Hypothalamus (tissue), 51 donors: ENCODE measurements at regions not wholly inside any gene's neighbourhood (a gene's known extent, or its start where the extent isn't known, plus 50 kb on each side); places are given as distances from the start of the nearest gene placed in this dataset.
"Not testable (repeated sequence)": the region's sequence is repeated elsewhere in the genome, so short reads cannot be mapped to it uniquely, and the experiment has no call there.

Experiments
- DNase-seq, 51 donors: peaks; one replicate each; lab custom pipeline; 2025; lab: John Stamatoyannopoulos, UW

DNA sequence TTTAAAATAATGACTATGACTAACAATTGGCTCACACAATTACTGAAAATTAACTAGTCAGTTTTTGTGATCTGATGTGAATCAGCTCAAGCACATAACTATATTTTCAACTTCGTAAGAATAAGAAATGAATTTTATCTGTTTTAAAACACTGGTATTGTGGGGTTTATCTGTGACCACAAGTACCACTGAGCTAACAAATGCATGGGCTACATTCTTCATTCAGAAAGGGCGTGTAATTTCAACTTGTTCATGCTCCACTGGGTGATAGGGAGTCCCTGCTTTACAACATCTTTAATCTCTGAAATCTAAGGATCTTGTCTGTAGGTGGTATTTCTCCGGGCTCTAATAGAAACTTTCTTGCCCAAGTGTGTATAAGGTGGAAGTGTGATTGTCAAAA, 1311.5 kb upstream of the GJE1 start:
- no peak for DNase-seq

DNA sequence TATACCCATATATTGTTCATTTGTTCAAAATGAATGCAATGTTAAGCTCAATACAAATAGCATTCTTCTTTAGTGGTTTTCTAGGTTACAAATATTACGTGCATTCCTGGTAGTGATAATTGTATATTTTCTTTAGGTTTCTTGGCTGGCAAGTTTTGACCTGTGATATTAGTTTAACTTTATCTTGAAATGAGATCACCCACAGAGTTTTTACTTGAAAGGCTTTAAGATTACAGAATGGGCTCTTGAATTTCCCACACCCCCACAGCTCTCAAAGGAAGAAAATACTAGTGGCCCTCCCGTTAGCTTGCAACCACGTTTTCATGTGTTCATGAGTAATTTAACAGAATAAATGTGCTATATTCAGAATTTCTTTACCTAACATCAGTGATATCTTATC, 1315.5 kb upstream of the GJE1 start:
- no peak for DNase-seq

DNA sequence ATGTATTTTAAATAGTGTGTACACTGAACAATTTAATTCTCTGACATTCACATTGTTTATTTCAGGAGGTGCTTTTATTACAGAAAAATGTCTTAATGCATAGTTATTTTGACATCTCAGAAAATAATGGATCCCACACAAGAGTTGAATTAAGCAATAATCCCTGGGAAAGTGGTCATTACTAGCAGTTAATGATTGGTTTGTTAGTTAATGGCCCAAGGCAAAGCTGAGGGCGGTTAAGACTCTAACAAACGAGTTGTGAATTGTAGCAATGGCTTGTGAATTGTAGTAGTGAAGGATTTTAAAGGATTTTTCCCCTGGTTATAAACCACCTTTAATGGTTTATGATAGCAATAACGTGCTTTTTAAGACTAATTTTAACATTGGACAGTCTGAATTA, 1316.0 kb upstream of the GJE1 start:
- no peak for DNase-seq

DNA sequence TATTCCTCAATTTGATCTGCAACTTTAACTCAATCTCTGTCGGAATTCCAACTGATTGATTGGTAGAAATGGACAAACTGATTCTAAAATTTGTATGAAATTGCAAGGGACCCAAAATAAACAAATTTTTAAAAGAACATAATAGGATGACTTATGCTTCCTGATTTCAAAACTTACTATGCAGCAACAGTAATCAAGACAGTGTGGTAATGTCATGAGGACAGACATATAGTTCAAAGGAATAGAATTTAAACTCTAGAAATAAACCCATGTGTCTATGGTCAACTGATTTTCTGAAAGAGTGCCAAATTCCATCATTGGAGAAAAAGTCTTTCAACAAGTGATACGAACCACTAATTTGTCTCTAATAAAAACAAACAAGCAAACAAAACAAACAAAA, 1320.1 kb upstream of the GJE1 start:
- DNase-seq = no peak

DNA sequence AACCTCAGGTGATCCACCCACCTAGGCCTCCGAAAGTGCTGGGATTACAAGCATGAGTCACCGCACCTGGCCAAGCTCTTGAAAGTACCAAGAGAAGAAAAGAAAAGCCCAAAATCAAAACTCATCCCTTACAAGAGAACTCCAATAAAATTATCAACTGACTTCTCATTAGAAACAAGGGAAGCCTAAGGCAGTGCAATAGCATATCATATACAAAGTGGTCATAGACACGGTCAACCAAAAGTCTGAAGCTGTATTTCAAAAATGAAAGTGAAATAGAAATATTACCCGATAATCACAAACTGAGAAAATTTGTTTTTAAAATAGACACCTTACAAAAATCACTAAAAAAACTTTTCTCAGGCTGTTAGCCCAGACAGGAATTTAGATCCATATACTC, 1321.1 kb upstream of the GJE1 start:
- no peak for DNase-seq

DNA sequence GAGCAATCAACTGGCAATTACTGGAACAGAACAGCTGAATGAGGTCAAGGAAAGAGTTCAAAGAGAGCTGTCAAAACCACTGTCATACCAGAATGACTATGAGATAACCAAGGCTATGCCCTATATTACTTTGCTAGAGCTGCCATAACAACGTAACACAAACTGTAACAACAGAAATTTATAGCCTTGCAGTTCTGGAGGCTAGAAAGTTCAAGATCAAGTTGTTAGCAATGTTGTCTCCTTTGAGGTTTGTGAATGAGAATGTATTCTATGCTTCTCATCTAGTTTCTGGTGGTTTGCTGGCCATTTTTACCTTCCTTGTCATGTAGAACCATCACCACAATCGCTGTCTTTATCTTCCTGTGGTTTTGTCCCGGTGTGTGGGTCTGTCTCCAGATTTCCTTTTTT, 1323.0 kb upstream of the GJE1 start:
- no peak for DNase-seq

DNA sequence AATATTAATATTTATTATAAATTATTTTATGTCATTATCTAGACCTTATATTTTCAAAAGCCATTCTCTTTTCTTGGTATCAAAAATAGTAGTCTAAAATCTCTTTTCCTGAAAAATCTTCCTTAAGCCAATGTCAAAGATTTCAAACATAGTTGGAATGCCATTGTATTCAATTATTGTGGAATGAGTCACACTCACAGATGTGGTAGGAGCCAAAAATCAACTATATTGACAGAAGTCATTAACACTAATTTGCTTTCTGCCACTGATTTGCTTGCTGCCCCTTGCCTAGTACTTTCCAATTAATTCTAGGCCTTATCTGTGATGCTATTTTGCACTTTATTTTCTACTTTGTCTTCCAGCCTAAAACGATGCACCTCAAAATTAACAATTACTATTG, 1326.3 kb upstream of the GJE1 start:
- DNase-seq = no peak

DNA sequence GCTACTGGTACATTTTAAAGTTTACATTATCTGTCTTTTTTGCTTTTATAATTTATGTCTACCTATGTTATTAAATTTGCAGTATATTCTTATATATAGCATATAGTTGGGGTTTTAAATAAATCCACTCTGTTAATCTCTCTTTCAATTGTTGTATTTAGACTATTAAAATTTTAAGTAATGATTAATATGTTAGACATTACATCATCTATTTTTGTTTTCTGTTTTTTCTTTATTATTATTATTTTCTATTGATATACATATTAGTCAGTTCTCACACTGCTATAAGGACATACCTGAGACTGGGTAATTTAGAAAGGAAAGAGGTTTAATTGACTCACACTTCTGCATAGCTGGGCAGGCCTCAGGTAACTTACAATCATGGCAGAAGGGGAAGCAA, 1338.2 kb upstream of the GJE1 start:
- no peak for DNase-seq

DNA sequence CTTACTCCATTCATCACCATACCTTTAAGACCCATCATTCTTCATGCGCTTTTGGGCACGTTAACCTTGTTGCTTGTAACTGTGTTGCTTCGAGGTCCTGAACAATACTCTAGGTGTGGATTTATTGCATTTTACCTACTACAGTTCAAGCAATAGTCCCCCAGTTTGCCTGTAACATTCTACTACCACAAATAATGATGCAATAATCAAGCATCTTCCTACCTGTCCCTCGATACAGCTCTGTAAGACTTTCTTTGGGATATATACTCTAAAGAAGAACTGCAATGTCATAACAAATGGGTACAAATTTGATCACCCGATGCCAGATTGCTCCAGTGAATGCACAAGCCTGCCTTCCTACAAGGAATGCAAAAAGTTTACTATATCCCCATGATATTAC, 1342.6 kb upstream of the GJE1 start:
- DNase-seq = no peak

DNA sequence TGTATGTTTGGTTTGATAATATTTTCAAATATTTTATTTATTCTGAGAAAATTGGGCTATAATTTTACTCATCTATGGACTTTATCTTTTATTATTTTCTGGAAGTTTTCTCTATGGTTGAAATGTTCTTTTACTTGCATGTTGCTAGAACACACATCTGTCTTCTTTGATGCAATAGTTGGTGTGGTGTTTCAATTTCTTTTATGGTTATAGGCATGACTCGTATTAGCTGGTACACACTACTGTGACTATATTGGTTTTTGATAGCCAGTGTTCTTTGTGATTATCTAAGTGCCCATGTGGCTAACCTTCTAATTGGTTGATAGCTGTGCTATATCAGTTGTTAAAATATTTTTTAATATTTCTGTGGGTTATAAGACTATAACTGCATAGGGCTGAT, 1343.3 kb upstream of the GJE1 start:
- no peak for DNase-seq

DNA sequence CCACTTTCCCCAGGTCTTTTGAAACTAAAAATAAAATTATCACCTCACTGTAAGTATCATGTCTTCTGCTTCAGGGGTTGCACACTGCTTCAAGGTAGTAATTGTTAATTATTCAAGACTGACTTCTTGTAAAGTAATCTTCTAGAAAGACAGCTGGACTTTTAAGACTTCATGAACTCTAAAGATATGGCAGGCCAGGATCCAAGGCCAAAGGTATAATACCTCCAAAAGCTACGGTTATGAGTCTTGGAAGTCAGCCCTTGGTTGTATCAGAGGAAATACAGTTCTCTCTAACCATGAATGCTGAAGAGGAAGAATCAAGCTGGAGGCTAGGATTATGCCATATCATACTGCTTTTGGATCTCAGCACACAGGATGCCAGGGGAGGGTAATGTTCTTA, 1346.8 kb upstream of the GJE1 start:
- DNase-seq = no peak

DNA sequence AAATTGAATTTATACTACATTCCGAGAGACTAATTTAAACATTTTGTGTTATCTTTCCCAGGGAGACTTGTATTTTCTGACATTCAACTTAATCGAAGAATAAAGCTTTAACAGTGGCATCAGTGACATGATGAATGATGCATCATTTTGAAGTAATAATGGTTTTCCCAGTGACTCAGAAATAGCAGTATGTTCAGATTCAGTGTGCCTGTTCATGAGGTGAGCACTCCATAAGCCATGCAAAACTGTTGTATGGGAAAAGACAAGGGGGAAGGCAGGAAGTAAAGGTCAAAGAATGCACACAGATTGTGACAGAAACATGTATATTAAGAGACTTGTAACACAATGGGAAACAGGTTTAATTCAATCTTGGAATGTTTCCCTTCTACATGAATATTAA, 1348.2 kb upstream of the GJE1 start:
- no peak for DNase-seq

DNA sequence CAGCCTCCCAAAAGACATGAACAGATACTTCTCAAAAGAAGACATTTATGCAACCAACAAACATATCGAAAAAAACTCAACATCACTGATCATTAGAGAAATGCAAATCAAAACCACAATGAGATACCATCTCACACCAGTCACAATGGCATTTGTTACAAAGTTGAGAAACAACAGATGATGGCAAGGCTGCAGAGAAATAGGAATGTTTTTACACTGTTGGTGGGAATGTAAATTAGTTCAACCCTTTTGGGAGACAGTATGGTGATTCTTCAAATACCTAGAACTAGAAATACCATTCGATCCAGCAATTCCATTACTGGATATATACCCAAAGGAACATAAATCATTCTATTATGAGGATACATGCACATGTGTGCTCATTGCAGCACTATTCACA, 1349.2 kb upstream of the GJE1 start:
- DNase-seq = not testable (repeated sequence)

DNA sequence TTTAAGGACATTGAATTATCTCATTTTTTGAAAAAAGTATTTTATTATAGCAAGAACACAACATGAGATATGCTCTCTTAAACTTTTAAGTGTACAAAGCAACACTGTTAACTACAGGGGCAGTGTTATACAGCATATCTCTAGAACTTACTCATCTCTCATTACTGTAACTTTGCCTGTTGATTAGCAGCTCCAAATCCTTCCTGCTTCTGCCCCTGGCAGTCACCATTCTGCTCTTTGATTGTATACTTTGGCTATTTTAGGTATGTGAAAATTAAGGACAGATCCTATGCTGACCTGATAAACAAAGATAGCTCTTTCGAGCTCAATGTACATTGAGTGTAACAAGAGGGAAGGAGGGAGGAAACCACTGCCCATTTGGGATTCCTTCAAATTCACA, 1349.8 kb upstream of the GJE1 start:
- no peak for DNase-seq

DNA sequence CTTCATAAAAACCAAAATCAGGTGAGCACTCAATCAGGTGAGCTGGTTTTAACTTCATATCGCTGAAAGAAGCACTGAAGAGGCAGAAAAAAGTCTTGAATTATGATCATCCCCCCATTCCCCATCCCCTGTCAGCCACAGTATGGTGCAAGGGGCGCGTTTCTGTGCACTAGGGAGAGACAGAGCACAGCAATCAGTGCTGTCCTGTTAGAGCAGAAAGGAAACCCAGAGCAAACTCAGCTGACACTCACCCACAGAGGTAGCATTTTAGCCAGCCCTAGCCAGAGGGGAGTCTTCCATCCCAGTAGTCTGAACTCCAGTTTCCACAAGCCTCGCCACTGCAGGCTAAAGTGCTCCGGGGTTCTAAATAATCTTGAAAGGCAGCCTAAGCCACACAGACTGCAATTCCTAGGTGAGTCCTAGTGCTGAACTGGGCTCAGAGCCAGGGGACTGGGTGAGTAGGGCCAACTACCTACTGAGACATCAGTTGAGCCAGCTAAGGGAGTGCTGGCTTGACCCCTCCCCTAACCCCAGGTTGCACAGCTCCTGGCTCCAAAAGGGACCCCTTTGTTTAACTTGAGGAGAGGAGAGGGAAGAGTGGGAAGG, 1352.6 kb upstream of the GJE1 start:
- DNase-seq = no peak

DNA sequence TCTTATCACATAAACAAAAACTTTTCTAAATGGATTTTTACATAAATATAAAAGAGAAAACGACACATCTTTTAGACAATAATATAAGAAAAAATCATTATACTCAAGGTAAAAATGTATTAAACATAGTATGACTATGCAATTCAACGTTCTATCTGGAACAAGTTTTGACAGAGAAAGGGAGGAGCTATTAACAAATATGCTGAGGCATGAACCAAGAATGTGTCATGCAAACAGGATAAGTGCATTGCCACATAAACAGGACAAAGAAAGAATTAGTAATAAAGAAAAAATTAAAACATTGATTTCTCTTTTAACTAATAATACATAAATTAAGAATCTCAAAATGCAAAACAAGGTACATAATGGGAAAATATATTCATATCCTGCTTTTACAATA, 1353.4 kb upstream of the GJE1 start:
- no peak for DNase-seq

DNA sequence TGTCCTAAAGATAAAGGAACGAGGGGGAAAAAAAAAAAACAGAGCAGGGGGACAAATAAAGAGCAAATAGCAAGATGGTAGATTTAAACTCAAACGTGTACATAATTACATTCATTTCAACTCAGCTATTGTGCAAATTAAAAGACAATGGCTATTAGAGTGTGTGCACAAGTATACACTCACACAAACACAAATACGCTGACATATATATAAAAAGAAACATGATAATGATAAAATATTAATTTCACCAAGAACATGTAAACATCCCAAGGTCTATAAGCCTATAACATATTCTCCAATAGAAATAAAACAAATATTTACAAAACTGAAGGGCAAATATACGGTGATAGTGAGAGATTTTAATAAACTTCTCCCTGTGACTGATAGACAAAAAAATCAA, 1354.9 kb upstream of the GJE1 start:
- DNase-seq = no peak

DNA sequence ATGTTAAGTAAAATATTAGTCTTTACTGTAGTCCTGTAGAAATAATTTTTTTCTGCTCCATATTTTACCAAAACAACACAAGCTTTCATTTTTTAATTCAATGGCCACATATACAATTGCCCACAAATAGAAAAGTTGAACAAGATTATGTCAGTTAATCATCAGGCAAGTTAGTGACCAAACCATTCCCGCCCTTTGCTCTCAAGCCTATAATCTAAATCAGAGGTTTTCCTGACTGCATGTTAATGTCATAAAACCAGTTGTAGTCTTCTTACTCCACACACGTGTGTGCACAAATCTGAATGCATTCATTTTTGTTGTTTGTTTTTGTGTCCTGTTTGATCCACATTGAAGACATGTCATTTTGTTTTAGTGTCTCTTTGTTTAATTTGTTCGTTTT, 1357.7 kb upstream of the GJE1 start:
- no peak for DNase-seq

DNA sequence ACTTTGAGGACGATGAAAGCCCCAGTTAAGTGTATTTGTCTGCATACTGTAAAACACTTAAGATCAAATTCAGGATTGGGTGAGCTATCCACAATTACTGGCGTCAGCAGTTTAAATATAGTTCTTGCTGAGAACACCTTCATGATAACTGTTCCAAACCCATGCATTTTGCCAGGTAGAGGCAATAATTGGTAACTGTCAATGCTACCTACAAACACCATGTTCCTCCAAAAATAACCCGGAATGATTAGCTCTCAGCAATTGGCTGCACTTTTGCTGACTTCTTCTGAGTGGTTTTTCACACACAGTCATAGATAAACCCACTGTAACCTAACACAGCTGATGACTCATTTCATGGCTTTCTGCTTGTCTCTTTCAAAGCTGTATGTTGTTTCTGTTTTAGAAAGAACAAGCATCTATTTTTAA, 1358.6 kb upstream of the GJE1 start:
- DNase-seq = peak in 1 of 51 donors; percentile 56

DNA sequence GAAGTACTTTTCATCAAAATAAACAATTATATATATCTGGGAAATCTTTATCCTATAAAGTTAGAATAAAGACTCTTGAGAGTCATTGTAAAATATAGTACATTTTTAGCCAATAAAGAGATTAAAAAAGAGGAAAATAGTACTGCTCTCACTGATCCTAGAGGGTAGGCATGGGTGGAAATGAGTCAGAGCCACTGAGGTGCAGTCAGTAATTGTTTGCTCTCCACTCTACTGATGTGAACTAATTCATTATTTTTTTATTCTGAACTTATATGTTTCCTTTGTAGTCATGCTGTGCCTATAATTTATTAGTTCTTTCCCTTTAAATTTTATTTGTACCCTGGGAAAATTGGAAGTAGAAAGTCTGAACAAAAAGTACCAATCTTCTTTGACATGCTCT, 1359.4 kb upstream of the GJE1 start:
- no peak for DNase-seq

DNA sequence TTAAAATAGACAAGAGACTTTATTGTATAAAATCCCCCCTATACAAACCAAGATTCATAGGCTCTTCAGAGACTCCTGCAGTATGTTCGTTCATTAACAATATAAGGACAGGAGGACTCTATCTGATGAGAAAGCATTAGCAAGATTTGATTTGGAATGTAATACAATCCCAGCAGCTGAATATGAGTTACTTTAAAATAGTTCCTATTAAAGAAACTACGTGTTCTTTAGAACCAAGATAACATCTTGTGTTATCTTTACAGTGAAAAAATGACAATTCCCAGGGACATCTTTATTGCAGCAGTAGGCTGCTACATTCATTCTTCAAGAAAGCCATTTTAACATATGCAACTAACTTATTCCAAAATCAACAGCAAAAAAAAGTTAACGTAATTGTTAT, 1360.1 kb upstream of the GJE1 start:
- no peak for DNase-seq

DNA sequence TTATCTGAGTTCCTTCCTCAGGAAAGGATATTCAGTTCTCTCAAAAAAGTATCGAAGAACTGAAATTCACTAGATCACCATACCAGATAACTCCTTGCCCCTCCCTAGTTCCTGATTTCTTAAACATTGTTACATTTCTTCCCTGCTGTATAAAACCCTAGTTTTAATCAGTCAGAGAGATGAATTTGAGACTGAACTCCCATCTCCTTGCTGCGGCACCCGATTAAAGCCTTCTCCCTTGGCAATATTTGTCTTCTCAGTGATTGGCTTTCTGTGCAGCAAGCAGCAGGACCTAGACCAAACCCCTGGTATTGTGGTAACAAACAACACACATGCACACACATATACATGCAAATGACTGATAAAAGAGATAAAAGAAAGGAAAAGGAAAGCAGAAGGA, 1364.6 kb upstream of the GJE1 start:
- DNase-seq = no peak

DNA sequence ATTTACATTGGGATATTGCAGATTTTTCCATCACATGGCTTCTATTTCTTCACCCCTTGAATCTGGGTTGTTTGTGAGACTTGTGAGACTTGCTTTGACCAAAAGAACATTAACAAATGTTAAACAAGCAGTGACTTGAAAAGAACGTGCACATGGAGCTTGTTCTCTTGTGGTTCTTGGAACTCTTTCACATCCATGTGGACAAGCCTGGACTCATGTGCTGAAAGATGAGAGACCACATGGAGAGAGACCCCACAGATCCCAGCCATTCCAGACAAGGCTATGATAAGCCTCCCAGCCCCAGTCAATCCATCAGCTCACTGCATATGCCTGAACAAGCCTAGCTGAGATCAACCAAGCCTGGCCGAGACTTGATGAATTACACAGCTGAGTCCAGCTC, 1365.7 kb upstream of the GJE1 start:
- DNase-seq = no peak
